ENCODE measurements at regions not wholly inside any gene's neighbourhood (a gene's known extent, or its start where the extent isn't known, plus 50 kb on each side); places are given as distances from the start of the nearest gene placed in this dataset.

DNA sequence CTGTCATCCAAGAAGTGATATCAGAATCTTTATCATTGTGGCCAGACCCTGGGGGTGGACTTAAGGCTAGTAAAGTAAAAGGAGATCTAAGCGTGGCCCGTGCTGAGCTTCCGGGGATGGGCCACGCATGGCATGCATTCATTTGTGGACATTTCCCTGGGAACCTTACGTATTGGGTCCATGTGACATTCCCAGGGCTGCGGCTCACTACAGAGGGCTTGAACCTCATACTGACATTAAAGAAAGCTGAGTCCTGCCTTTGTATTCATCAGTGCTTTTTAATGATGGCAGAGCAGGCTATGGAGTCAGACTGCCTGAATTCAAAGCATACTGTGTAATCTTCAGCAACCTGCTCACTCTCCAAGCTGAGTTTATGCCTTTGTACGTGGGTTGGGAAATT, 152.2 kb upstream of the AFDN start:
- no peak for DNase-seq (ENCODE audit: low read depth)

DNA sequence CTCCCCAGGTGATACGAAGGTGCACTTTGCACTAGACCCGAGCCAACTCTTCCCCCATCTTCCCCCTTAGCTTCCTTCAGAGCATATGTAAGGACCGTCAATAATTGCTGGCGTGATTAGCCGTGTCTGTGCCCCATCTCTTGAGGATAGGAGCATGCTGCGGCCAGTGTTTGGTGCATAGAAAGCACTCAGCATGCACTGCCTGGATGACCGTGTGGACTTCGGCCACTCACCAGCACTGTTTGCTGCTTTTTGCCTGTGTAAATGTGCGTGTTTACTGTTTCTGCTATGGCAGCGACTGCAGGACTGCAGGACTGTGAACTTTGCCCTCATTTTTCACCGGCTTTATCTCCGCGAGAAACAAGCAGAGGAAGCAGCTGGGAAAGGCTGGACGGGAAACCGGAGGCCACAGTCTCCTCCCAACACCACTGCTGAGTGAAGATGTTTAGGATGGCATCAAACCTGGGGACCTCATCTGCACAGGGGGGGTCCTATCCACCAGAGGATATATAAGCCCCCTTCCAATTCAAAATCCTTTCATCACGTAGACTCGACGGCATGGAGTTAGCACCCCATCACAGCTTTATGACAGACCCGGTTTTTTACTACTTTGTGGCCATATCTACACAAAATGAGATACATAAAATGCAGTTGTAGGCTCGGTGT, 150.6 kb upstream of the AFDN start:
- DNase-seq (ENCODE audit: low read depth) = no peak

DNA sequence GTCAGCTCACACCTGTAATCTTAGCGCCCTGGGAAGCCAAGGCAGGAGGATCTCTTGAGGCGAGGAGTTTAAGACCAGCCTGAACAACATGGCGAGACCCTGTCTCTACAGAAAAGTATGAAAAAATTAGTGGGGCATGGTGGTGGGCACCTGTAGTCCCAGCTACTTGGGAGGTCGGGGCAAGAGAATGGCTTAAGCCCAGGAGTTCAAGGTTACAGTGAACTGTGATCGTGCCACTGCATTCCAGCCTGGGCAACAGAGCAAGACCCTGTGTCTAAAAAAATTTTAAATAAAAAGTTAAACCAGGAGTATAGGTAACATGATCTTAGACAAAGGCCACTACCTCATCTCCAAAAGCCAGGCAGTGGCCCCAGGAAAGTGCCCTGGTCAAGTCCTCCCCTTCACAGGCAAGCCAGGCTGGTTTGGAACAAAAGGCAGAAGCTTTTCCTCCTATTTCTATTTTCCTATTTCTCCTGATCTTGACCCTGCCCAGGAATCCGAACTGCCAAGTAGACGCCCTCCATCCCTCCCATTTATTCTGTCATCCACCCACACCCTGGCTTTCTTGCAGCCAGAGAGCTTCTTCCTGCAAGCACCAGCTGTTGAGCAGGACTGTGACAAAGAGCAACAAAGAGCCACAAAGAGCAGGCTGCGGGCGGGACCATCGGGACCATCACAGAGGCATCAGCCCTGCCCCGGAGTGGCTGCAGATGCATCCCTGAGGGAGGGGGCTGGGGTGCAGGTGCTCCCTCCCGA, 149.9 kb upstream of the AFDN start:
- no peak for DNase-seq (ENCODE audit: low read depth)

DNA sequence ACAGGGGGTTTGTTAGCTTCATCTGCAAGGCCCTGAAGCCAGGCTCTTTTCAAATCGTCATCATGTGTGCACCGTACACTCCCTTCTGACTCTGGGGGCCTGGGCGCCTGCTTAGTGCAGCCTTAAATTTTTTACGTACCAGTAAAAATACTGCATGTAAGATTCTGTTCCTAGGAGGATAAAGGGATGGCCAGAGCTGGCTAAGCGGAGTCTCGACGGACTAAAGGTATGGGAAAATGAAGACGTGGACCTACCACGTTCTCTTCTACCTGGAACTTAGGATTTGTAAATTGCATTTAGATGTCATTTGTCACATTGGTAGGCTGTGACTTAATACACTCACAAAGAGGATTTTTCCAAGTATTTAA, 149.3 kb upstream of the AFDN start:
- DNase-seq (ENCODE audit: low read depth) = no peak

DNA sequence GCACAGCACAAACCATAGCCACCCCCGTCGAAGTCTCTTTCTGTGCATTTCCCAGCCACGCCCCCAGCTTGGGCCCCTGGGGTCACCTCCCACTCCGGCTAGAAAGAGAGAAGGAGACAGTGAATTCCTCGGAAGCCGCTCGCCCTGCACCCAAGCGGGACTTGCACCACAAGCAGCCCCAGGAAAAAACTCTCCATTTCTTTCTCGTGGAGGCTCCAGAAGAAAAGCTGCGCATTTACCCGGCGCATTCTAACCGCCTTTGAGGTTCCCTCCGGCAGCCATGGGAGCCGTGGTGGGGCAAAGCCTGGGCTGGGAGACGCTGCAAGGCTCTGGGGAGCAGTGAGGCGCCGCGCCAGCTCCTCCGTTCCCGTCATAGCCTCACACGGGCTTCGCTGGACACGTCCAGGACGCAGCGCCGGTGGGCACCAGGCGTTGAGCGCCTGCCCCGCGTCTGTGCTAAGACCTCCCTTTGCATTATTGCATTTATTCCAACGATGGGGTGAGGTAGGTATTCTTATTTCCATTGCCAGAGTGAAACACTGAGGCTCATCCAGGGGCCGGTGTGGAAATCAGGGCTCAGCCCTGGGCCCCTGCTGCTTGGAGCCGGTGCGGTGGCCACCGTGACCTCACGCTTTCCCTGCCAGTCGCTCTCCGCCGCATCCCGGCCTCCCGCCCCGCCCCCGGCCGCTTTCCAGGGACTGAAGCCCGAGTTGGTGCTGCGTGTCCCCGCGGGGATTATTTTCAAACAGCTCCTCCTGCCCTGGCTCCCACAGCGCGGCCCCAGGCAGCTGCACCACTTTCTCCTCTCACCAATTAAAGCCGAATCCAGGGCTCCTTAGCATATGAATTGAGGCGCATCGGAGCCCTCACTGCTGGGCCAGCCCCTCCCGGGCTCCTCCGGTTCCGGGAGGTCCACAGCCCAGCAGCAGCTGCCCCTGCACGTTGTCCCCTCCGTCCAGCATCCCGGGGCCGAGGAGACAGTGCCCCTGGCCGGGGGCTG, 148.3 kb upstream of the AFDN start:
- no peak for DNase-seq (ENCODE audit: low read depth)

DNA sequence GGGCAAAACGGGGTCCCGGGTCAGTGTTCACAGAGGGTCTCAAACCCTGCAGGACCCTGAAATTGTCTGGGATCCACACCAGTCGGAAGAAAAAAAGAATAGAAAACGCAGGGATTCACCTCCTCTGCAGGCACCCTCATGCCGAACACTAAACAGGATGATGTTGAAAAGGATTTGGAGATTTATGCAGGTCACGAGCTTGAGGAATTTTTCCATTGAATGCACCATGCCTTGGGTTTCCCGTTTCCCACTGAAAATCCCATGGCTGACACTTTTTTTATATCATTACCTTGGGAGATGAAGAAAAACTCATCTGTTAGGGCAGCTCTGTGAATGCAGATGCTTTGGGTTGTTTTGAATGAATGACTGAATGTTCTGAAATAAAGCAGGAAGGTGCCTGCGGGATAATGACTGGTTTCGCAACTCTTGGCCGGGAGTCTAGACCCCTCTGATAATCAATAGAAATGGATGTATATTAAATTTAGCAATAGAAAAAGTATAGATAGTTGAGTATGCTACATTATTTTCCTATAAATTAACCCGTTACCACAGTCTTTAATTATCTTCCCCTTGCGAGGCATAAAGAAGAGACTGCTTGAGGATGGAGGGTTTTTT, 147.5 kb upstream of the AFDN start:
- no peak for DNase-seq (ENCODE audit: low read depth)

DNA sequence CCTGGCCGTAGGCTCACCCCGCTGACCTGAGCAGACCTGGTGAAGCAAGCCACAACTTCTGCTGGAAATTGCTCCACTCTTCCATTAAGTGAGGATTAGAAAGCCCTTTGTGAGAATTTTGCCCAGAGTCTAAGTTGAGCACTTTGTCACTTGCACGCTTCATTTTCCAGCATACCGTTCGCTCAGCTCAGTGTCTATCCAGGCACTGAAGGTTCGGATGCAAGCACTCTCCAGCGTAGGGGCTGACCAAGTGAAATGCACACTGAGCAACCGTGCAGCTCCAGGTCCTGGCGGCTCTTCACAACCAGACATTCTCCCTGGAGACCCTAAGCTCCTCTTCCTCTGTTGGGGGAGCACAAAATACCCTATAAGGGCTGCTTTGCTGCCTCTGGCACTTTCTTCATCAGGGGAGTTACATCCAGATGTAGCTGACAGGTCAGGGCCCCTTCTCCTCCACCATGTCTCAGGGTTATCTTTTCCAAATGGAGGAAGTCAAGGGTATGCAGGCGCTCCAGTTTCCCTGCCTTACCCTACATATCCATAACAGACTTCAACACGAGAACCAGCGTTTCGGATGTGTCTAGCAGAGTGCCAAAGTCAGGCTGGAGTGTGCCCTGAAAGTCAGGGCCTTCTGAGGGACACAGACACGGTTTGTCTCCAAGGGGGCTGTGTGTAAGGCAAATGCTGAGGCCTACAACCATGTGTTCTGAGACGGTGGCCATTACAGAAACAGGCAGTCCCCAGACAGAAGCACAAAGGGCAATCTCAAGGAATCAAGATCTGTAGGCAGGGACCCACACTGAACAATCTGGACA, 146.7 kb upstream of the AFDN start:
- DNase-seq (ENCODE audit: low read depth) = no peak

DNA sequence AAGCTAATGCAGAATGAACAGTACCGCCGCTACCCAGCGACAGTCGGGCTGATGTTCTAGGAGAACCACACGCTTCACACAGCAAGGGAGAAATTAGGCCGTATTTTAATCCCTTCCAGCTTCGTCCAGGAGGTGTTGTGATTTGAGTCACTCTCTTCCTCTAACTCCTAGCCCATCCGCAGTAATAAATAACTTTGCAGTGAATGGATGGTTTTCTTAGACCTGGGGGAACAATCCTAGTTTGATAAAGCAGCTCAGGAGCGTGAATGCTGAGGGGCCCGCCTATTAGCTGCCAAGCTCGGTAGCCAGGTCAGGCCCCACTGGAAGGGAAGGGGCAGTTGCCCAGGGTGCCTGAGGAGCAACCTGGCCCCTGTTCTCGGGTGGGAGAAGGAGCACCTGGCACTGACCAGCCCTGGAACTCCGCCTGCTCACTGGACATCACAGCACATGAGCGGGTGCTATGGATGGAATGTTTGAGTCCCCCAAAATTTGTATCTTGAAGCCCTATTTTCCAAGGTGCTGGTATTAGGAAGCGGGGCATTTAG, 146.0 kb upstream of the AFDN start:
- no peak for DNase-seq (ENCODE audit: low read depth)

DNA sequence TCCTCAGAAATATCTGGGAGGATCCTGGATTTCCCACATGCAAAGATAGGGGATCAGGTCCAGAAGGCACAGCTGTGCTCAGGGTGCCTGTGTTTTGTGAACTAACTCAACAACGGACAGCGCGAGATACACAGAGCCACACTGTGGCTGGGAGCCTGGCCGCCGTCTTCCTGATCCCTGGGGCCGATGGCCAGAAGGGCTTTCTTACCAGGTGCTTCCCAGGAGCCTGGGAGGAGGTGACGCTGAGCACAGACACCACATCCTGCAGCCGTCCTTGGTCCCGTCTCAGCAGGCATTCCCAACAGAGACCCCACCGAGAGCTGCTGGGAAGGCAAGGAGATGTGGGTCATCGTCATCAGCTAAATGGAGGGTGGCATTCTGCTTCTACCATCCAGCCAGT, 144.6 kb upstream of the AFDN start:
- no peak for DNase-seq (ENCODE audit: low read depth)

DNA sequence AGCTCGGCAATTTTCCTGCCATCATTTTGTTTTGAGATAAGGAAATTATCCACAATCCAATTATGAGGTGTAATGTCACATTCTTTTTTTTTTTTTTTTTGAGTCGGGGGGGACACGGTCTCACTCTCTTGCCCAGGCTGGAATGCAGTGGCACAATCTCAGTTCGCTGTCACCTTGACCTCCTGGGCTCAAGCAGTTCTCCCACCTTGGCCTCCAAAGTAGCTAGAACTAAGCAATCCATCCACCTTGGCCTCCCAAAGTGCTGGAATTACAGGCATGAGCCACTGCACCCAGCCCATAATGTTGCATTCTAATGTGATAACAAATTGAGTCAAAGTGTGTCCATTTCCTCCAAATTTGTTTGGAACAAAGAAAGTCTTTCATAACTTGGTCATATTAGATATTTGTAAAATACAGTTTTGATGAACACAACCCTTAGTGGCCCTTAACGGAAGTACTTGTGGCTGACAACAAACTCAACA, 144.1 kb upstream of the AFDN start:
- DNase-seq (ENCODE audit: low read depth) = no peak

DNA sequence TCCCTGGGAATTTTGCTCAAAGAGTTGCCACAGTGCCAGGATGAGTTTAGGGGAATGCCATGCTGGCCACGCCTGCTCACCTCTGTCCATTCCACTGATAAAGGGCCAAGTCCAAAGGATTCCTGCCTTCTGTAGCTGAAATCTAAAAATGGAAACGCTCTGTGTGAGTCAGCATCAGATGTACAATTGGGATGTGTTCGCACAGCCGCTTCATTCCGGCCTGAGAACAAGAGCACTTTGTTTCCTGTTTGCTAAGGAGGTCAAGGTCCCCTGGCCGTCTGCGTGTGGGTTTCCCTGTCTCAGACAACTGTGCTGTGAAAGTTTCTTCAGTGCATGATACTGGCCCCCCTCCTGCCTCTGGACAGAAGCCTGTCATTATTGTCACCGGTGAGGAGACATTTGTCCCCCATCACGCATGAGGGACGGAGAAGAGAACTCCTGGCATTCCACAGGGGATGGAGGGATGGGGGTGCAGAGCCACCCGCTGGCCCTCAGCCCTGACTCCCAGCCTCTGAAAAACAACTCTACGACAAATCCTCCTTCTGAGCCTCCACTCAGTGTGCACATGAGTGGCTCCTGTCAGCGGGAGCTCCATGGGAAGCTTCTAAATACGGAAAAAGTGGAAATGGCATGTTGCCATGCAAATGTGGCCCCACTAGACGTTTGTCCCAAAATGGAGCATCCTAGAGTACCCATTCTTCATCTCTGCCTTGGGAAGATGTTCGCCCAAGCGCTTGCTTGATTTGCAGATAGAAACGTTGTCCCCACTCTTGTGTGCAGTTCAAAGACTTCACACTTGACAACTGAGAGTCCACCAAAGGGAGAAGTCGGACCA, 143.5 kb upstream of the AFDN start:
- DNase-seq (ENCODE audit: low read depth) = no peak

DNA sequence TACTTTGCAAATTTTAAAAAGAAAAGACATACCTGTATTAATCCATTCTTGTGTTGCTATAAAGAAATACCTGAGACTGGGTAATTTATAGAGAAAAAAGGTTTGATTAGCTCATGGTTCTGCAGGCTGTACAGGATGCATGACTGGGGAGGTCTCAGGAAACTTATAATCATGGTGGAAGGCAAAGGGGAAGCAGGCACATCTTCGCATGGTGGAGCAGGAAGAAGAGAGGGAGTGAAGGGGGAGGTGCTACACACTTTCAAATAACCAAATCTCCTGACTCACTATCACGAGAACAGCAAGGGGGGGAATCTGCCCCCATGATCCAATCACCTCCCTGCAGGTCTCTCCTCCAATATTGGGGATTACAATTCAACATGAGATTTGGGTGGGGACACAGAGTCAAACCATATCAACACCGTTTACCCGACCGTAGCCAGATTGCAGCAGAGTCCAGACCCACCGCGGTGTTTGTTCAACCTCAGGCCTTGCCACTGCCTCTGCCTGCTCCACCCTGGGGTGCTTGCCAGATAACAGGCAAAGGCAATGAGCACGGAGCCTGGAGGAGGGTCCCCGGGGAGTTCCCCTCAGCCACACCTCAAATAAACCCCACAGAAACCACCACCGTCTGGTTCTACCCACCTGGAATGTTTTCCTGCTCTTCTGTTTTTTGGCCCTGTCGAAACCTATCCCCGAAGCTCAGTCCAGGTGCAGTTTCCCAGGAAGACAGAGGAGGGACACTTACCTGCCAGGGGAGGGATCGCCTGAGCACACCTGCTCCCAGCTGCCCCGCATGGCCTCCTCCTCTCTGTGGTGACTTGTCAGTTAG, 142.2 kb upstream of the AFDN start:
- DNase-seq (ENCODE audit: low read depth) = no peak

DNA sequence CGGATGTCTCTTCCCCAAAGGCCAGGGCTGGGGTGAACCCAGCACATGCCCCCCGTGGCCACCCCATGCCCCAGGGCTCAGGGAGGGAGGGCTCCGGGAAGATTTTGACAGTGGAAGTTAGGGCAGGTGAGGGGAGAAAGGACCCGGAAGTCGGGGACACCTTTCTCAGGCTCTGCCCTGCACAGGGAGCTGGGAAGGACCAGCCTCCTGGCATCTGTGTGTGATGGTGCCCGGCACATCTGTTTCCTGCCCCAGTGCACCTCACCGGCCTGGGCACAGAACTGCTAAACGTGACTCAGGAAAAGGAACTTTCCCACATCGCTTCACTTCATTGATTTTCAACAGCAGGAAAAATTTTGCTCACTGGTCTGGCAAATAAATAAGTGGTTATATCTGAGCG, 141.1 kb upstream of the AFDN start:
- no peak for DNase-seq (ENCODE audit: low read depth)

DNA sequence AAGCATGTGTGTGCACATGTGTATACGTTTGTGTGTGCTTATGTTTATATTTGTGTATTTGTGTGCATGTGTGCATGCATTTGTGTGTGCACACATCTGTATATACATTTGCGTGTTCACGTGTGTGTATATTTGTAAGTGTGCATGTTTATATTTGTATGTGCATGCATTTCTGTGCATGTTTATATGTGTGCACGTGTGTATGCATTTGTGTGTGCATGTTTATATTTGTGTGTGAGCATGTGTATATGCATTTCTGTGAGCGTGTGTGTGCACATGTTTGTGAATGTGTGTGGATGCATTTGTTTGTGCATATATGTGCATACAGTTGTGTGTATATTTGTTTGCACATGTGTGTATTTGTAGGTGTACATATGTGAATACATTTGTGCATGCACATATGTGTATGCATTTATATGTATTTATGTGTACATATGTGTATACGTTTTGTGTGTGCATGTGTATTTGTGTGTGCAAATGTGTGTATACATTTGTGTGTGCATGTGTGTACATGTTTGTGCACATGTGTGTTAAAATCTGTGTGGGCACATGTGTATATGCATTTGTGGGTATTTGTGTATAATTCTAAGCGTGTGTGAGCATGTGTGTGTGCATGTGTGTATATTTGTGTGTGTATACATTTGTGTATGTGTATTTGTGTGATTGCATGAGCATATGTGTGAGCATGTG, 140.4 kb upstream of the AFDN start:
- DNase-seq (ENCODE audit: low read depth) = no peak

DNA sequence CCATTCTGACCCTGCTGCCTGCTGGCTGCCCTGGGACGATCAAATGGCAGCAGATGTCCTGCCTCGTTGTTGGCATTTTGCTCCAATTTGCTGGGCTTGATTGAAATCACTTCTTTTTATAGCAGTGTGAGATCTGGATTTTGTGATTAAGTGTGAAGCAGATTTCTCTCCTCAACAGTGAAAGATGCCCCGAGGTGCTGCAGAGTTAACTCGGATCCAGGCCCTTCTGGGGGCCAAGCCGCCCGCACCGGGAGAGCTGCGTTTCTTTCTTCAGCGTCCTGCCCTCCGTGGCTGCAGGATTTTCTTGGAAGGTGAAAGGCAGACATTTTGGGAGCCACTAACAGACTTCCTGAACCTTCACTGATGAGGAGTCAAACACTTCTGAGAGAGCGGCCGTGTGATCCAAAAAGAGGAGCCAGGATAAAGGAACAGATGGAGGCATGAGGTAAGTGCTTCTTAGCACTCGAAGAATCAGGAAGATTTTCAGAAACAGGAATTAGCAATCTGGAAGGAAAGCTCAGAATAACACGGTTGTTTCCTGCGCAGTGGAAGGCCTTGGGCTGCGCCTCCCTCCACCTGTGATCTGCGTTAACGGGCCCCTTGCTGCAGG, 139.5 kb upstream of the AFDN start:
- no peak for DNase-seq (ENCODE audit: low read depth)

DNA sequence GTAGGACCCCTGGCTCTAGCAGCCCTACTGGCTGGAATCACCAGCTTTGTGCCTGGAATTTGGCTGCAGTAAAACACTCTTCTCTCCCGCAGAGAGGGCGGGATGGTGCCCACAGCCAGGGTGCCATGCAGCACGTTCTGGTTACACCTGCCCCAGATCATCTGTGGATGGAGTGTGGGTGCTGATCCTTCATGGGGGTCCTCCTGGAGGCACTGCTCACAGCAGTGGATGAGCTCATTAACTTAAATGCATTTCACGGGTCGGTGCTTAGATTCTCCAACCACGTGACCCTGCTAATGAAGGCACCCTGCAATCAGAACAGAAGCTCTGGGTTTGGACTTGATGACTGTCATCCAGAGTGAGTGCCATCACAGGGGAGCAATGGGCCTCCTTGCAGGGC, 138.6 kb upstream of the AFDN start:
- DNase-seq (ENCODE audit: low read depth) = no peak

DNA sequence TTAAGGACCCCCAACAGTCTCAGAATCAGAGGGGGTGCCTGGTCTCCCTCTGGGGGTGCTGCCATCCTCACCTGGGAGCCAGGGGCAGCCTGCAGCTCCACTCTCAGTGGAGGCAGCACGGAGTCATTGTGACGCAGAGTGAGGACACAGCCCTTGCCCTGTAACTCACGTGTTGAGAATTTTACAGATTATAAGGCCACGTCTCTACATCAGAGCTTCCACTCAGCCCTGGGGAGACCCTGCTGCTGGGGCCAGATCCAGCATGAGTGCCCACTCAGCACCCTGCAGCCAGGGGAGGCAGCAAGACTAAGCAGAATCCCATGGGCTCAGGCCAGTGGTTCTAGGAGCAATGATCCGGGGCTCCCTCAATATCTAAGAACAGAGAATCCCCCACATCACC, 137.4 kb upstream of the AFDN start:
- DNase-seq (ENCODE audit: low read depth) = no peak

DNA sequence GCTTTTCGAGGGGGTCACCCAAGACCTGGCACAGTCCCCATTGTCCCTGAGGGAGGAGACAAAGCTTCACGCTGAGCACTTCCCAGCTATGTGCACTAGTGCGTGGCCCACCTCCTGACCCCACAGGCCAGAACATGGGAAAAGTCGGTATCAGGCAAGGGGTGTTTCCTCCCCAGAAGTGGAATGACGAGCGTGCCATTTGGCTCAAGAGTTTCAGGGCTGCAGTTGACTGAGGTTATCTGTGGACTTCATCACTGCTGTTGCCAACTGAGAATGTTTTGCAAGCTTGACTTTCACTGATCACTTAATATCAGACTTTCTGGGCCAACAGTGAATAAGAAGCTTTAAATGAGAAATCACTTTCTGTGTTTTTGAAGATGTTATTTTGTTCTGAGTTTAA, 137.0 kb upstream of the AFDN start:
- no peak for DNase-seq (ENCODE audit: low read depth)
